SK-N-SH treated with all-trans-retinoic acid at 6 μM for 48 hours (cell line): ENCODE measurements at regions not wholly inside any gene's neighbourhood (a gene's known extent, or its start where the extent isn't known, plus 50 kb on each side); places are given as distances from the start of the nearest gene placed in this dataset.
"Not testable (repeated sequence)": the region's sequence is repeated elsewhere in the genome, so short reads cannot be mapped to it uniquely, and the experiment has no call there.

ENCODE experiments used
- ATAC-seq: fragments of 200-7000 bp; cut with Tn5 transposase; 3 replicates; pipeline ENCODE4 v1.9.1; 2020; ENCODE audit warnings: mild to moderate bottlenecking, moderate library complexity
- ARNTL ChIP-seq: fragments of 450-650 bp; formaldehyde crosslinking; IDR thresholded peaks from 2 replicates; pipeline ENCODE4 v1.5.0; 2020; ENCODE audit warnings: low read depth, mild to moderate bottlenecking, moderate library complexity, borderline replicate concordance
- BACH2 ChIP-seq: fragments of 250-450 bp; sonication (Bioruptor Pico); IDR thresholded peaks from 2 replicates; pipeline ENCODE4 v1.9.0; 2021; ENCODE audit warnings: mild to moderate bottlenecking, borderline replicate concordance
- CSDC2 ChIP-seq: fragments of 250-450 bp; sonication (Bioruptor Pico); IDR thresholded peaks from 2 replicates; pipeline ENCODE4 v1.5.0; 2020; ENCODE audit warnings: mild to moderate bottlenecking, moderate library complexity
- CSRNP3 ChIP-seq: fragments of 250-450 bp; sonication (Bioruptor Pico); IDR thresholded peaks from 2 replicates; pipeline ENCODE4 v1.5.1; 2021; ENCODE audit warnings: mild to moderate bottlenecking, moderate library complexity
- ESRRG ChIP-seq: fragments of 250-450 bp; sonication (Bioruptor Pico); IDR thresholded peaks from 2 replicates; pipeline ENCODE4 v1.6.1; 2021; ENCODE audit warnings: mild to moderate bottlenecking
- ISL1 ChIP-seq: fragments of 250-450 bp; sonication (Bioruptor Pico); IDR thresholded peaks from 2 replicates; pipeline ENCODE4 v2.1.2; 2022; ENCODE audit warnings: mild to moderate bottlenecking, moderate library complexity
- OSR1 ChIP-seq: fragments of 250-450 bp; sonication (Bioruptor Pico); IDR thresholded peaks from 2 replicates; pipeline ENCODE4 v1.8.0; 2022; ENCODE audit warnings: moderate library complexity, mild to moderate bottlenecking, inconsistent platforms
- POU6F1 ChIP-seq: fragments of 250-450 bp; sonication (Bioruptor Pico); IDR thresholded peaks from 2 replicates; pipeline ENCODE4 v1.8.0; 2021; ENCODE audit warnings: low read depth, mild to moderate bottlenecking, moderate library complexity, borderline replicate concordance
- PPARA ChIP-seq: fragments of 250-450 bp; sonication (Bioruptor Pico); IDR thresholded peaks from 2 replicates; pipeline ENCODE4 v1.5.0; 2020; ENCODE audit warnings: mild to moderate bottlenecking, borderline replicate concordance
- RARB ChIP-seq: fragments of 250-450 bp; sonication (Bioruptor Pico); IDR thresholded peaks from 2 replicates; pipeline ENCODE4 v1.8.0; 2021; ENCODE audit warnings: mild to moderate bottlenecking, moderate library complexity
- SNAI2 ChIP-seq: fragments of 250-450 bp; sonication (Bioruptor Pico); IDR thresholded peaks from 2 replicates; pipeline ENCODE4 v1.5.0; 2020; ENCODE audit warnings: mild to moderate bottlenecking, moderate library complexity
- TCF4 ChIP-seq: fragments of 250-450 bp; sonication (Bioruptor Pico); IDR thresholded peaks from 2 replicates; pipeline ENCODE4 v1.8.0; 2021; ENCODE audit warnings: mild to moderate bottlenecking, moderate library complexity, borderline replicate concordance
- TSHZ2 ChIP-seq: fragments of 250-450 bp; sonication (Bioruptor Pico); IDR thresholded peaks from 2 replicates; pipeline ENCODE4 v1.5.0; 2020; ENCODE audit warnings: mild to moderate bottlenecking, moderate library complexity
- ZC3H10 ChIP-seq: fragments of 250-450 bp; sonication (Bioruptor Pico); IDR thresholded peaks from 2 replicates; pipeline ENCODE4 v1.5.1; 2021; ENCODE audit warnings: mild to moderate bottlenecking, moderate library complexity
- ZFP3 ChIP-seq: fragments of 250-450 bp; sonication (Bioruptor Pico); IDR thresholded peaks from 2 replicates; pipeline ENCODE4 v1.5.0; 2020; ENCODE audit warnings: mild to moderate bottlenecking, moderate library complexity
- ZFP30 ChIP-seq: fragments of 450-650 bp; formaldehyde crosslinking; IDR thresholded peaks from 2 replicates; pipeline ENCODE4 v1.5.0; 2022; ENCODE audit warnings: mild to moderate bottlenecking, moderate library complexity
- ZNF565 ChIP-seq: fragments of 450-650 bp; formaldehyde crosslinking; conservative IDR thresholded peaks from 2 replicates; pipeline ENCODE4 v1.5.0; 2020; ENCODE audit warnings: low read depth, mild to moderate bottlenecking, moderate library complexity
- ZNF70 ChIP-seq: fragments of 450-650 bp; formaldehyde crosslinking; IDR thresholded peaks from 2 replicates; pipeline ENCODE4 v1.5.0; 2020; ENCODE audit warnings: mild to moderate bottlenecking, moderate library complexity
- ZNF8 ChIP-seq: fragments of 450-650 bp; formaldehyde crosslinking; IDR thresholded peaks from 2 replicates; pipeline ENCODE4 v1.5.0; 2020; ENCODE audit warnings: mild to moderate bottlenecking, moderate library complexity

- TF ChIP-seq TSHZ2 (CRISPR knock-in tag) (peak; percentile 42; the same call in 1 of the 2 replicates), ZNF8 (CRISPR knock-in tag) (no peak), TCF4 (CRISPR knock-in tag) (peak; percentile 71; the same call in 1 of the 2 replicates)
- ATAC-seq: no peak
Observed at GRCh38 chr6:95742767-95743289, 165.5 kb downstream of the MANEA start.

- ATAC-seq: no peak
- TF ChIP-seq CSDC2 (CRISPR knock-in tag) (no peak), CSRNP3 (no peak), ZNF70 (CRISPR knock-in tag) (no peak), BACH2 (CRISPR knock-in tag) (no peak), ZFP3 (CRISPR knock-in tag) (no peak), ZNF565 (no peak), ZFP30 (CRISPR knock-in tag) (no peak), SNAI2 (CRISPR knock-in tag) (no peak), OSR1 (CRISPR knock-in tag) (no peak), TCF4 (CRISPR knock-in tag) (no peak), RARB (CRISPR knock-in tag) (no peak), TSHZ2 (CRISPR knock-in tag) (no peak), ZC3H10 (CRISPR knock-in tag) (no peak), ESRRG (no peak), ARNTL (CRISPR knock-in tag) (no peak), ISL1 (CRISPR knock-in tag) (no peak), POU6F1 (no peak)
- TF ChIP-seq, all 23 proteins: peak for 0
Observed at GRCh38 chr6:95743591-95743990, 166.3 kb downstream of the MANEA start.

DNA sequence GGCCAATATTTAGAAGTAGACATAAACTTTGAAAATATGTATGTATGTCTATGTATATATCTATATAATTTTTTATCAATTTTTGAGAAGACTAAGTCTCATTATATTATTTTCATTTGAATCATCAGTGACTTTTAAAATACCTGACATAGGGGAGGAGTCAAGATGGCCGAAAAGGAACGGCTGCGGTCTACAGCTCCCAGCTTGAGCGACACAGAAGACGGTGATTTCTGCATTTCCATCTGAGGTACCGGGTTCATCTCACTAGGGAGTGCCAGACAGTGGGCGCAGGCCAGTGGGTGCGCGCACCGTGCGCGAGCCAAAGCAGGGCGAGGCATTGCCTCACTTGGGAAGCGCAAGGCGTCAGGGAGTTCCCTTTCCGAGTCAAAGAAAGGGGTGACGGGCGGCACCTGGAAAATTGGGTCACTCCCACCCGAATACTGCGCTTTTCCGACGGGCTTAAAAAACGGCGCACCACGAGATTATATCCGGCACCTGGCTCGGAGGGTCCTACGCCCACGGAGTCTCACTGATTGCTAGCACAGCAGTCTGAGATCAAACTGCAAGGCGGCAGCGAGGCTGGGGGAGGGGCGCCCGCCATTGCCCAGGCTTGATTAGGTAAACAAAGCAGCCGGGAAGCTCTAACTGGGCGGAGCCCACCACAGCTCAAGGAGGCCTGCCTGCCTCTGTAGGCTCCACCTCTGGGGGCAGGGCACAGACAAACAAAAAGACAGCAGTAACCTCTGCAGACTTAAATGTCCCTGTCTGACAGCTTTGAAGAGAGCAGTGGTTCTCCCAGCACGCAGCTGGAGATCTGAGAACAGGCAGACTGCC, 181.1 kb downstream of the MANEA start:
- not testable (repeated sequence) for ATAC-seq

- TF ChIP-seq TCF4 (CRISPR knock-in tag) (no peak), ESRRG (no peak), SNAI2 (CRISPR knock-in tag) (no peak), POU6F1 (no peak), TSHZ2 (CRISPR knock-in tag) (no peak), ARNTL (CRISPR knock-in tag) (no peak), PPARA (CRISPR knock-in tag) (no peak), CSDC2 (CRISPR knock-in tag) (no peak)
- ATAC-seq: no peak
Observed at GRCh38 chr6:95767897-95768463, 190.6 kb downstream of the MANEA start.
